Endothelial cell of umbilical vein (primary cell): ENCODE measurements at regions not wholly inside any gene's neighbourhood (a gene's known extent, or its start where the extent isn't known, plus 50 kb on each side); places are given as distances from the start of the nearest gene placed in this dataset.

ENCODE experiments used
- BruUV-seq: library from RNA; stranded (reverse); fragments of 400-500 nt; replicated peaks from 2 replicates; lab custom pipeline; 2021; lab: Mats Ljungman, UMichigan
- CTCF ChIA-PET: fragments of 300-600, 350-600 bp; sonication (Branson Sonifier 250); formaldehyde crosslinking; loops from one replicate; lab custom pipeline; 2021; ENCODE audit warnings: antibody characterized with exemption, inconsistent platforms; lab: Charles Lee
- POLR2A ChIA-PET: fragments of 300-600, 350-600 bp; sonication (Branson Sonifier 250); formaldehyde crosslinking; loops from one replicate; lab custom pipeline; 2021; ENCODE audit warnings: antibody characterized with exemption, inconsistent platforms; lab: Charles Lee
- DNase-seq: peaks from one replicate; pipeline ENCODE4 v3.0.0-alpha.2; 2011; ENCODE audit warnings: low read depth, low spot score
- FAIRE-seq: peaks from 2 replicates; lab custom pipeline; 2011; peaks lifted over from hg19 to GRCh38; lab: Jason Lieb, UNC
- H2AFZ ChIP-seq: 2 replicates; pipeline ENCODE4 v1.6.0; 2012; ENCODE audit warnings: low read depth, low read length, control low read depth, inconsistent platforms
- H3K27ac ChIP-seq: 2 replicates; pipeline ENCODE4 v1.5.1; 2011; ENCODE audit warnings: low read depth, mild to moderate bottlenecking, control low read depth, low read length, moderate library complexity; ENCODE audit not compliant: insufficient read depth
- H3K27me3 ChIP-seq, 2 experiments: 2 replicates each; pipeline versions ENCODE4 v1.6.0 to v1.6.1; 2011; ENCODE audit warnings: low read length in 2 of 2, mixed read lengths in 1 of 2; ENCODE audit not compliant: control insufficient read depth in 2 of 2, insufficient read depth in 2 of 2
- H3K36me3 ChIP-seq, 2 experiments: 2 replicates in 1 of 2; 3 replicates in 1 of 2; pipeline ENCODE4 v1.5.1; 2011; ENCODE audit warnings: low read length in 2 of 2, mild to moderate bottlenecking in 1 of 2, moderate library complexity in 1 of 2; ENCODE audit not compliant: control insufficient read depth in 2 of 2, insufficient read depth in 2 of 2; ENCODE audit errors: extremely low read depth in 1 of 2
- H3K4me1 ChIP-seq: 3 replicates; pipeline ENCODE4 v1.5.1; 2011; ENCODE audit warnings: mild to moderate bottlenecking, low read length; ENCODE audit not compliant: control insufficient read depth, insufficient read depth; ENCODE audit errors: extremely low read depth
- H3K4me2 ChIP-seq: 2 replicates; pipeline ENCODE4 v1.6.1; 2011; ENCODE audit warnings: low read length, control low read depth, mixed read lengths; ENCODE audit not compliant: insufficient read depth
- H3K4me3 ChIP-seq, 3 experiments: fragments of 200-600 bp in 1 of 3; sonication (generic), shearing (Covaris generic) in 1 of 3; replicated peaks in 1 of 3; 2 replicates each; pipeline ENCODE4 v1.5.1; 2011 to 2016; ENCODE audit warnings: control low read depth in 3 of 3, low read length in 3 of 3, mild to moderate bottlenecking in 2 of 3, inconsistent platforms in 1 of 3, low read depth in 1 of 3, moderate library complexity in 1 of 3; ENCODE audit not compliant: insufficient read depth in 1 of 3
- H3K79me2 ChIP-seq: 2 replicates; pipeline ENCODE4 v1.6.0; 2012; ENCODE audit warnings: low read length, inconsistent platforms; ENCODE audit not compliant: control insufficient read depth, insufficient read depth
- H3K9ac ChIP-seq: replicated peaks from 2 replicates; pipeline ENCODE3; 2011; ENCODE audit warnings: low read length, control low read depth; ENCODE audit not compliant: insufficient read depth; ENCODE audit errors: extremely low read depth
- H3K9me1 ChIP-seq: replicated peaks from 3 replicates; pipeline ENCODE4 v1.6.0; 2011; ENCODE audit warnings: mild to moderate bottlenecking, low read length; ENCODE audit not compliant: control insufficient read depth, insufficient read depth; ENCODE audit errors: extremely low read depth
- H3K9me3 ChIP-seq: replicated peaks from 2 replicates; pipeline ENCODE4 v1.5.1; 2012; ENCODE audit warnings: low read length, inconsistent platforms; ENCODE audit not compliant: control insufficient read depth, insufficient read depth
- H4K20me1 ChIP-seq: replicated peaks from 2 replicates; pipeline ENCODE3; 2011; ENCODE audit warnings: mild to moderate bottlenecking, low read length; ENCODE audit not compliant: control insufficient read depth, insufficient read depth; ENCODE audit errors: extremely low read depth
- CTCF ChIP-seq, 2 donors: IDR thresholded peaks; 1 replicate in 1 of 2; 2 replicates in 1 of 2; pipeline ENCODE4 v1.5.1; 2011; ENCODE audit warnings: low read length in 2 of 2, mild to moderate bottlenecking in 2 of 2, moderate library complexity in 2 of 2, control low read depth in 1 of 2, inconsistent platforms in 1 of 2, low read depth in 1 of 2; ENCODE audit not compliant: insufficient read depth in 1 of 2; ENCODE audit errors: extremely low read depth in 1 of 2
- FOS ChIP-seq: IDR thresholded peaks from 2 replicates; pipeline ENCODE4 v1.6.1; 2011; ENCODE audit warnings: mild to moderate bottlenecking, low read length, moderate library complexity, borderline replicate concordance; ENCODE audit not compliant: insufficient read depth
- GATA2 ChIP-seq: IDR thresholded peaks from 2 replicates; pipeline ENCODE4 v1.7.0; 2011; ENCODE audit warnings: low read depth, mild to moderate bottlenecking, moderate library complexity, mixed read lengths, low read length; ENCODE audit not compliant: insufficient read length, insufficient read depth
- JUN ChIP-seq: IDR thresholded peaks from 2 replicates; pipeline ENCODE4 v1.6.1; 2011; ENCODE audit warnings: borderline replicate concordance, low read depth; ENCODE audit not compliant: insufficient read length, insufficient read depth
- MYC ChIP-seq: IDR thresholded peaks from one replicate; pipeline ENCODE4 v1.6.1; 2011; ENCODE audit warnings: mild to moderate bottlenecking, low read depth, low read length
- POLR2A ChIP-seq: IDR thresholded peaks from 2 replicates; pipeline ENCODE4 v1.6.1; 2012; ENCODE audit warnings: low read depth, mild to moderate bottlenecking, control low read depth, low read length
- POLR2AphosphoS5 ChIP-seq: IDR thresholded peaks from 2 replicates; pipeline ENCODE4 v1.6.1; 2012; ENCODE audit warnings: low read depth, mild to moderate bottlenecking, control low read depth, low read length, moderate library complexity; ENCODE audit not compliant: insufficient read depth
- dilution Hi-C: fragments of 300-500 bp; cut with MboI; formaldehyde crosslinking; loops from one replicate; pipeline ENCODE4 v1.15.0; 2019; ENCODE audit warnings: low sequenced_read_pairs; ENCODE audit not compliant: extremely low pct_ligation_motif_present
- intact Hi-C: fragments of 100-400 bp; cut with micrococcal nuclease; formaldehyde crosslinking; loops from one replicate; pipeline ENCODE4 v1.10.0; 2022
- TF ChIP-seq, protein P1 (sequence below): IDR thresholded peaks from 2 replicates; pipeline ENCODE4 v1.6.1; 2011; ENCODE audit not compliant: insufficient read depth, insufficient read length

DNA sequence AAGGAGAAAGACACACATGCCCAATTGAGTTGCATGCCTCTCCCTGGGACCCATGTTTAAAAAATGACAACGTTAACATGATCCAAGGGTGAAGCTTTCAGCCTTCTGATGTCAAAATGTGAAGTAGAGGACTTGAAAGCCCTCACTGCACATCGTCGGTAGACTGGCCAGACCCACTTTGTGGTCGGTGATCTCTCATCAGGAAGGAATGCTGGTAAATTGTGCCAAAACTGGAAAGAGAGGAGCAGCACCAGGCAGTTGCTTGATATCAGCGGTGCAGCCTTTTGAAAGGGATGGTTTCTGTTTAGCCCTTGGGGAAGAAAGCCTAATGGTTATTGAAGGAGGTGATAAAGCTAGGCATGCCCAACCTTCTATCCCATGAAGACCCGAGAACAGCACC is 125.3 kb upstream of the MARCHF11 start:
- H3K27ac ChIP-seq = no peak overlapping the region
- no peak overlapping the region for H2AFZ ChIP-seq
- H3K36me3 ChIP-seq = no peaks in the 10 kb centered on the region
- BruUV-seq = no TSS peak
- DNase-seq (no peak), FAIRE-seq (no peak)
- no peak for TF ChIP-seq FOS
- TF ChIP-seq, protein P1, sequence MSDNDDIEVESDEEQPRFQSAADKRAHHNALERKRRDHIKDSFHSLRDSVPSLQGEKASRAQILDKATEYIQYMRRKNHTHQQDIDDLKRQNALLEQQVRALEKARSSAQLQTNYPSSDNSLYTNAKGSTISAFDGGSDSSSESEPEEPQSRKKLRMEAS = no peak
- TF ChIP-seq MYC = no peak
- no peak for TF ChIP-seq CTCF (IDR thresholded peaks at IDR 0.05; ENCODE audit: extremely low read depth in 1 of 2, insufficient read depth in 1 of 2, low read depth in 1 of 2, low read length in 2 of 2)
- TF ChIP-seq JUN = no peak
- TF ChIP-seq POLR2AphosphoS5 = no peak
- no peak for TF ChIP-seq POLR2A
- TF ChIP-seq GATA2 = no peak
- CTCF ChIA-PET = no interaction called here
- no peak overlapping the region for H3K4me2 ChIP-seq
- no peaks in the 10 kb centered on the region for H3K9me1 ChIP-seq
- POLR2A ChIA-PET = no interaction called here
- intact Hi-C loops (no loop called here), dilution Hi-C loops (no loop called here)
- no peak overlapping the region for H3K4me3 ChIP-seq
- no peaks in the 10 kb centered on the region for H3K27me3 ChIP-seq
- H3K4me1 ChIP-seq = no peaks in the 10 kb centered on the region
- H3K9ac ChIP-seq = no peak overlapping the region
- no peaks in the 10 kb centered on the region for H3K9me3 ChIP-seq
- no peaks in the 10 kb centered on the region for H4K20me1 ChIP-seq
- H3K79me2 ChIP-seq = no peaks in the 10 kb centered on the region
